ENCODE measurements at regions not wholly inside any gene's neighbourhood (a gene's known extent, or its start where the extent isn't known, plus 50 kb on each side); places are given as distances from the start of the nearest gene placed in this dataset.

- Histone ChIP-seq H3K14ac (ENCODE audit: low read length in 2 of 2) (no peak overlapping the region), H2AFZ (ENCODE audit: low read depth, low read length) (no peak overlapping the region), H3K9me3 (ENCODE audit: control insufficient read depth, low read length) (no peaks in the 10 kb centered on the region), H3K4me2 (ENCODE audit: low read length, poor library complexity, severe bottlenecking) (no peak overlapping the region), H2AK5ac (ENCODE audit: low read length, severe bottlenecking) (no peak overlapping the region), H3K9ac (ENCODE audit: low read length) (no peak overlapping the region), H2BK120ac (ENCODE audit: low read depth, low read length) (no peak overlapping the region), H4K91ac (ENCODE audit: low read length) (no peak overlapping the region), H3K27ac (ENCODE audit: low read length, poor library complexity, severe bottlenecking) (no peak overlapping the region), H2BK15ac (ENCODE audit: low read depth, poor library complexity, severe bottlenecking) (no peak overlapping the region), H3K18ac (ENCODE audit: low read depth in 1 of 2, low read length in 2 of 2) (no peak overlapping the region), H2BK5ac (ENCODE audit: low read depth, low read length, poor library complexity, severe bottlenecking) (no peak overlapping the region), H4K8ac (ENCODE audit: low read length) (no peak overlapping the region), H3K79me1 (replicated peaks; ENCODE audit: low read length, poor library complexity, severe bottlenecking) (no peaks in the 10 kb centered on the region), H2BK12ac (ENCODE audit: low read length in 2 of 2) (no peak overlapping the region), H3K4me3 (ENCODE audit: insufficient read depth in 1 of 2, low read depth in 1 of 2, low read length in 2 of 2) (no peak overlapping the region), H3K4me1 (ENCODE audit: control insufficient read depth, insufficient read depth, low read depth, low read length) (no peaks in the 10 kb centered on the region), H3K27me3 (ENCODE audit: control insufficient read depth in 1 of 2, insufficient read depth in 1 of 2, low read length in 2 of 2) (no peaks in the 10 kb centered on the region), H3K23ac (ENCODE audit: low read length in 2 of 2) (no peak overlapping the region), H3K4ac (ENCODE audit: low read depth in 1 of 2, low read length in 2 of 2) (no peak overlapping the region), H3K36me3 (ENCODE audit: control insufficient read depth in 1 of 2, insufficient read depth in 2 of 2, low read depth in 1 of 2, low read length in 2 of 2) (no peaks in the 10 kb centered on the region)
- no peak for DNase-seq
- WGBS, result 60% methylated on average over 1 of the region's 1 CpG
Observed at GRCh38 chr11:80320226-80320625, 879.4 kb upstream of the TENM4 start.

- H4K91ac ChIP-seq (ENCODE audit: low read length), result no peak overlapping the region
- H3K79me1 ChIP-seq (replicated peaks; ENCODE audit: low read length, poor library complexity, severe bottlenecking), result no peaks in the 10 kb centered on the region
- H3K36me3 ChIP-seq (ENCODE audit: control insufficient read depth in 1 of 2, insufficient read depth in 2 of 2, low read depth in 1 of 2, low read length in 2 of 2), result no peaks in the 10 kb centered on the region
- no peak overlapping the region for H2BK5ac ChIP-seq (ENCODE audit: low read depth, low read length, poor library complexity, severe bottlenecking)
- H3K9ac ChIP-seq (ENCODE audit: low read length), result no peak overlapping the region
- H4K8ac ChIP-seq (ENCODE audit: low read length), result no peak overlapping the region
- H3K4ac ChIP-seq (ENCODE audit: low read depth in 1 of 2, low read length in 2 of 2), result no peak overlapping the region
- no peak for DNase-seq
- no peak overlapping the region for H3K14ac ChIP-seq (ENCODE audit: low read length in 2 of 2)
- no peak overlapping the region for H2BK15ac ChIP-seq (ENCODE audit: low read depth, poor library complexity, severe bottlenecking)
- no peak overlapping the region for H3K23ac ChIP-seq (ENCODE audit: low read length in 2 of 2)
- H3K9me3 ChIP-seq (ENCODE audit: control insufficient read depth, low read length), result no peaks in the 10 kb centered on the region
- H3K4me1 ChIP-seq (ENCODE audit: control insufficient read depth, insufficient read depth, low read depth, low read length), result no peaks in the 10 kb centered on the region
- H2BK120ac ChIP-seq (ENCODE audit: low read depth, low read length), result no peak overlapping the region
- H2BK12ac ChIP-seq (ENCODE audit: low read length in 2 of 2), result no peak overlapping the region
- no peak overlapping the region for H3K27ac ChIP-seq (ENCODE audit: low read length, poor library complexity, severe bottlenecking)
- no peaks in the 10 kb centered on the region for H3K27me3 ChIP-seq (ENCODE audit: control insufficient read depth in 1 of 2, insufficient read depth in 1 of 2, low read length in 2 of 2)
- no peak overlapping the region for H2AFZ ChIP-seq (ENCODE audit: low read depth, low read length)
- H3K18ac ChIP-seq (ENCODE audit: low read depth in 1 of 2, low read length in 2 of 2), result no peak overlapping the region
- no peak overlapping the region for H3K4me3 ChIP-seq (ENCODE audit: insufficient read depth in 1 of 2, low read depth in 1 of 2, low read length in 2 of 2)
- 98% methylated on average over 1 of the region's 1 CpG for WGBS
- H2AK5ac ChIP-seq (ENCODE audit: low read length, severe bottlenecking), result no peak overlapping the region
- H3K4me2 ChIP-seq (ENCODE audit: low read length, poor library complexity, severe bottlenecking), result no peak overlapping the region
Observed at GRCh38 chr11:80317612-80318011, 876.8 kb upstream of the TENM4 start.

- no peaks in the 10 kb centered on the region for H3K27me3 ChIP-seq (ENCODE audit: control insufficient read depth in 1 of 2, insufficient read depth in 1 of 2, low read length in 2 of 2)
- H3K4me3 ChIP-seq (ENCODE audit: insufficient read depth in 1 of 2, low read depth in 1 of 2, low read length in 2 of 2), result no peak overlapping the region
- 49% methylated on average over 2 of the region's 2 CpGs for WGBS
- H2BK120ac ChIP-seq (ENCODE audit: low read depth, low read length), result no peak overlapping the region
- no peak overlapping the region for H3K23ac ChIP-seq (ENCODE audit: low read length in 2 of 2)
- H2AFZ ChIP-seq (ENCODE audit: low read depth, low read length), result no peak overlapping the region
- no peak overlapping the region for H3K4me2 ChIP-seq (ENCODE audit: low read length, poor library complexity, severe bottlenecking)
- H4K8ac ChIP-seq (ENCODE audit: low read length), result no peak overlapping the region
- H3K9me3 ChIP-seq (ENCODE audit: control insufficient read depth, low read length), result no peaks in the 10 kb centered on the region
- H4K91ac ChIP-seq (ENCODE audit: low read length), result no peak overlapping the region
- H3K18ac ChIP-seq (ENCODE audit: low read depth in 1 of 2, low read length in 2 of 2), result no peak overlapping the region
- no peaks in the 10 kb centered on the region for H3K4me1 ChIP-seq (ENCODE audit: control insufficient read depth, insufficient read depth, low read depth, low read length)
- H3K9ac ChIP-seq (ENCODE audit: low read length), result no peak overlapping the region
- no peak overlapping the region for H2AK5ac ChIP-seq (ENCODE audit: low read length, severe bottlenecking)
- H3K27ac ChIP-seq (ENCODE audit: low read length, poor library complexity, severe bottlenecking), result no peak overlapping the region
- H3K4ac ChIP-seq (ENCODE audit: low read depth in 1 of 2, low read length in 2 of 2), result no peak overlapping the region
- DNase-seq, result no peak
- H3K36me3 ChIP-seq (ENCODE audit: control insufficient read depth in 1 of 2, insufficient read depth in 2 of 2, low read depth in 1 of 2, low read length in 2 of 2), result no peaks in the 10 kb centered on the region
- no peaks in the 10 kb centered on the region for H3K79me1 ChIP-seq (replicated peaks; ENCODE audit: low read length, poor library complexity, severe bottlenecking)
- H2BK5ac ChIP-seq (ENCODE audit: low read depth, low read length, poor library complexity, severe bottlenecking), result no peak overlapping the region
- no peak overlapping the region for H3K14ac ChIP-seq (ENCODE audit: low read length in 2 of 2)
- H2BK12ac ChIP-seq (ENCODE audit: low read length in 2 of 2), result no peak overlapping the region
- H2BK15ac ChIP-seq (ENCODE audit: low read depth, poor library complexity, severe bottlenecking), result no peak overlapping the region
Observed at GRCh38 chr11:80315200-80315599, 874.4 kb upstream of the TENM4 start.

GRCh38 chr11:80309301-80309700, 868.5 kb upstream of the TENM4 start:
- Histone ChIP-seq H3K36me3 (ENCODE audit: control insufficient read depth in 1 of 2, insufficient read depth in 2 of 2, low read depth in 1 of 2, low read length in 2 of 2) (no peaks in the 10 kb centered on the region), H3K79me1 (replicated peaks; ENCODE audit: low read length, poor library complexity, severe bottlenecking) (no peaks in the 10 kb centered on the region), H3K18ac (ENCODE audit: low read depth in 1 of 2, low read length in 2 of 2) (no peak overlapping the region), H4K91ac (ENCODE audit: low read length) (no peak overlapping the region), H2BK12ac (ENCODE audit: low read length in 2 of 2) (no peak overlapping the region), H2AFZ (ENCODE audit: low read depth, low read length) (no peak overlapping the region), H4K8ac (ENCODE audit: low read length) (no peak overlapping the region), H2BK5ac (ENCODE audit: low read depth, low read length, poor library complexity, severe bottlenecking) (no peak overlapping the region), H3K9ac (ENCODE audit: low read length) (no peak overlapping the region), H3K4me3 (ENCODE audit: insufficient read depth in 1 of 2, low read depth in 1 of 2, low read length in 2 of 2) (no peak overlapping the region), H3K4ac (ENCODE audit: low read depth in 1 of 2, low read length in 2 of 2) (no peak overlapping the region), H3K4me2 (ENCODE audit: low read length, poor library complexity, severe bottlenecking) (no peak overlapping the region), H3K9me3 (ENCODE audit: control insufficient read depth, low read length) (peaks cover 7% of the 10 kb centered on the region), H3K14ac (ENCODE audit: low read length in 2 of 2) (no peak overlapping the region), H2BK15ac (ENCODE audit: low read depth, poor library complexity, severe bottlenecking) (no peak overlapping the region), H3K27ac (ENCODE audit: low read length, poor library complexity, severe bottlenecking) (no peak overlapping the region), H3K23ac (ENCODE audit: low read length in 2 of 2) (no peak overlapping the region), H2BK120ac (ENCODE audit: low read depth, low read length) (no peak overlapping the region), H2AK5ac (ENCODE audit: low read length, severe bottlenecking) (no peak overlapping the region), H3K27me3 (ENCODE audit: control insufficient read depth in 1 of 2, insufficient read depth in 1 of 2, low read length in 2 of 2) (no peaks in the 10 kb centered on the region), H3K4me1 (ENCODE audit: control insufficient read depth, insufficient read depth, low read depth, low read length) (no peaks in the 10 kb centered on the region)
- DNase-seq, result no peak
